HFF-Myc (cell line): ENCODE measurements at regions not wholly inside any gene's neighbourhood (a gene's known extent, or its start where the extent isn't known, plus 50 kb on each side); places are given as distances from the start of the nearest gene placed in this dataset.
A peak's percentile ranks its signal among the peaks of the same experiment; 100 is the strongest.

Experiments used
- DNase-seq: peaks from one replicate; pipeline ENCODE4 v3.0.0-alpha.2; 2011; ENCODE audit warnings: low read depth; ENCODE audit errors: extremely low read depth
- H3K4me3 ChIP-seq: replicated peaks from 2 replicates; pipeline ENCODE4 v1.5.1; 2011; ENCODE audit warnings: low read depth, mild to moderate bottlenecking, control low read depth, low read length
- TF ChIP-seq, protein P1 (sequence below): IDR thresholded peaks from 2 replicates; pipeline ENCODE4 v1.5.1; 2012; ENCODE audit warnings: mild to moderate bottlenecking, low read depth, low read length, control low read depth; ENCODE audit errors: missing control alignments

DNA sequence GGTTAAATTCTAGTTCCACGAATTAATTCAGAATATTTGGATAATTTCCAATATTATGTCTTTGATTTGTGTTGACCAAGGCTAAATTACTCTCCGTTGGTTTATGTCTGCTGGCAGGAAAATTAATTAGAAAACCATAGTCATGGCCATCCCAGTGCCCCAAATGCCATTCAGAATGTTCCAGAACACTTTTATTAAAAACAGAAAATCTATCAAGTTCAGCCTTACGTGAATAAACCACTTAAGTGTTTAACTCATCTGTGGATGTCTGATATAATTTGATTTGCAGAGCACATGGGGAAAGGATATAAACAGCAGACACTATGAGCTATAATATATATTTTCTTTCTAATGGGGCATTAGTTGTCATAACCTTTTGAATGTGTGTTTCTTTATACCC lies 480.7 kb downstream of the MRPL39 start:
- H3K4me3 ChIP-seq: no peak overlapping the region
- TF ChIP-seq, protein P1, sequence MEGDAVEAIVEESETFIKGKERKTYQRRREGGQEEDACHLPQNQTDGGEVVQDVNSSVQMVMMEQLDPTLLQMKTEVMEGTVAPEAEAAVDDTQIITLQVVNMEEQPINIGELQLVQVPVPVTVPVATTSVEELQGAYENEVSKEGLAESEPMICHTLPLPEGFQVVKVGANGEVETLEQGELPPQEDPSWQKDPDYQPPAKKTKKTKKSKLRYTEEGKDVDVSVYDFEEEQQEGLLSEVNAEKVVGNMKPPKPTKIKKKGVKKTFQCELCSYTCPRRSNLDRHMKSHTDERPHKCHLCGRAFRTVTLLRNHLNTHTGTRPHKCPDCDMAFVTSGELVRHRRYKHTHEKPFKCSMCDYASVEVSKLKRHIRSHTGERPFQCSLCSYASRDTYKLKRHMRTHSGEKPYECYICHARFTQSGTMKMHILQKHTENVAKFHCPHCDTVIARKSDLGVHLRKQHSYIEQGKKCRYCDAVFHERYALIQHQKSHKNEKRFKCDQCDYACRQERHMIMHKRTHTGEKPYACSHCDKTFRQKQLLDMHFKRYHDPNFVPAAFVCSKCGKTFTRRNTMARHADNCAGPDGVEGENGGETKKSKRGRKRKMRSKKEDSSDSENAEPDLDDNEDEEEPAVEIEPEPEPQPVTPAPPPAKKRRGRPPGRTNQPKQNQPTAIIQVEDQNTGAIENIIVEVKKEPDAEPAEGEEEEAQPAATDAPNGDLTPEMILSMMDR: no peak
- DNase-seq: no peak

DNA sequence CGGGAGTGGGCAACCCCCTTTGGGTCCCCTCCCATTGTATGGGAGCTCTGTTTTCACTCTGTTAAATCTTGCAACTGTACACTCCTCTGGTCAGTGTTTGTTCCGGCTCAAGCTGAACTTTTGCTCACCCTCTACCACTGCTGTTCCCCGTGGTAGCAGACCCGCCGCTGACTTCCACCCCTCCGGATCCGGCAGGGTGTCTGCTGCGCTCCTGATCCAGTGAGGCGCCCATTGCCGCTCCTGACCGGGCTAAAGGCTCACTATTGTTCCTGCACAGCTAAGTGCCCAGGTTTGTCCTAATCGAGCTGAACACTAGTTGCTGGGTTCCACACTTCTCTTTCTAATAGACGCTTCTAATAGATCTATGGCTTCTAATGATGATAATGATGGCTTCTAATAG lies 488.6 kb downstream of the MRPL39 start:
- TF ChIP-seq, protein P1: no peak
- no peak overlapping the region for H3K4me3 ChIP-seq
- DNase-seq: no peak

DNA sequence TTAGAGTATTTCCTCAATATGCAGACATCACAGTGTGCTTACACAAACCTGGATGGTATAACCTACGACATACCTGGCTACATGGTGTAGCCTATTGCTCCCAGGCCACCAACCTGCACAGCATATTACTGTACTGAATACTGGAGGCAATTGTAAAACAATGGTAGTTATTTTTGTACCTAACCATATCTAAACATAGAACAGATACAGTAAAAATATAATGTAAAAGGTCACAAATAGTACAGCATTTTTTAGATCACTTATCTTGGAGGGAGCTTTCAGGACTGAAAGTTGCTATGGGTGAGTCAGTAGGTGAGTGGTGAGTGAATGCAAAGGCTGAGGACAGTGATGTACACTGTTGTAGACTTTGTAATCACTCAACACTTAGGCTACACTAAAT lies 492.3 kb downstream of the MRPL39 start:
- no peak overlapping the region for H3K4me3 ChIP-seq
- no peak for DNase-seq
- TF ChIP-seq, protein P1: no peak

DNA sequence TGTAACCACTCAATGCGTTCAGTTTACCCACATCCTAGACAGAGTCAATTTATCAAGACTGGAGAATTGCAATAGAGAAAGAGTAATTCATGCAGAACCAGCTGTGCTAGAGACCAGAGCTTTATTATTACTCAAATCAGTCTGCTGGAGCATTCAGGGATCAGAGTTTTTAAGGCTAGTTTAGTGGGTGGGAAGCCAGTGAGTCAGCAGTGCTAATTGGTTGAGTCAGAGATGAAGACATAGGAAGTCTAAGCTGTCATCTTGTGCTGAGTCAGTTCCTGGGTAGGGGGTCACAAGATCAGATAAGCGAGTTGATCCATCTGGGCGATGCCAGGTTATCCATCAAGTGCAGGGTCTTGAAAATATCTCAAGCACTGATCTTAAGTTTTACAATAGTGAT lies 499.6 kb downstream of the MRPL39 start:
- H3K4me3 ChIP-seq: no peak overlapping the region
- DNase-seq: peak; percentile 31
- TF ChIP-seq, protein P1: no peak

DNA sequence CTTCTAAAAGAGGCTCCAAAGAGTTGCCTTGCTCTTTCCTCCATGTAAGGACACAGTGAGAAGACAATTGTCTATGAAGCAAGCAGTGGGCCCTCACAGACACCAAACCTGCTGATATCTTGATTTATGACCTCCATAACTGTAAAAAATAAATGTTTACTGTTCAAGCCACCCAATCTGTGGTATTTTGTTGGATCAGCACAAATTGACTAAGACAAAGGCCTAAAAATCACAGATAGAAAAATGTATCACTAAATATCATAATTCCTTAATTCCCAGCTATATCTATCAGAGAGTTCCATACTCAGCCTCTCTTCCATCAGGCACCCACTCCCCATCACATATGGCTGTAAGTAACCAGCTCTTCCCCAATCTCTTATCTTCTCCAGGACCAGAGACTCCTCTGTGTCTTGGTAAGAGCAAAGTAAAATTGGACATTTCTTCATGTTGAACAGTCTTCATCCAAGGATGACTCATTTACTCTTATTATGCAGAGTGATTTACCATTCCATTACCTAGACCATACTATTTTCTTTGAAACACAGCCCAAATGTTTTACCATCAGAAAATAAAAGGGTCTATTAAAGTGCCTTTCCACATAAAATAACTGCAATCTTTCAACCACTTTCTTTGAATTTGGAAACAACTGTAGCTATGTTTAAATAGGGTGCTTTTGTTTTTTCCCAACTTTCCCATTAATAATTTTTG lies 503.6 kb downstream of the MRPL39 start:
- no peak for DNase-seq
- TF ChIP-seq, protein P1: no peak
- no peak overlapping the region for H3K4me3 ChIP-seq

DNA sequence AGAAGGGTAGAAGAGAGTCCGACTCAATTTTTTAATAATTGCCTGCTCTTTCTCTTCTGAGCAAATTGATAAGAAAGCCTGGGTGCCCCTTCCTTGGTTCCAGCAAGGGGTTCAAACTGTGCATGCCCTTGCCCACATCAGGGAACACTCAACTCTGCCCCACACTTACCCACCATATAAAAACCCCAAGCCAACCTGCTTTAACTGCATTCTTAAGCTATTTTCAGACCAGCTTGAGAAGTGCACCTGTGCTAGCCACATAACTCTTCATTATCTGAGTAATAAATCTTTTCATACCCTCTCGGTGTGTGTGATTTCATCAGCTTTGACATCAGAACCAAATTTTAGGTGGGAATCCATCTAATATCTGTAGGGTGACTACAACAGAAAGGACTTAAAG lies 509.6 kb downstream of the MRPL39 start:
- TF ChIP-seq, protein P1: no peak
- no peak overlapping the region for H3K4me3 ChIP-seq
- no peak for DNase-seq

DNA sequence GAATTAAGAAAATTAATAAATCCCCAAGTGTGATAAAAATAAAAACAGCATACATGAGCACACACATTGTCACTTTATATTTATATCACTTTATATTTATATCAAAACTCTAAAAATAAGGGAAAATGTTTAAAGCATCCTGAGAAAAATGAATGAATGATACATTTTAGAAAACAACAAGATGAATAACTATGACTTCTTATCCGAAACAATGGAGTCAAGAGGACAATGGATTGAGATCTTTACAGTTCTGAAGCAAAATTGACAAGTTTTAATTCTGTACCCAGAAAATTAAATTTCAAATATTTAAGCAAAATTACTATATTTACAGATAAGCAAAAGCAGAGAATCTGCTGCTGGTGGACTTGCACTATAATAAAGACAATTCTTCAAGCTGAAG lies 512.6 kb downstream of the MRPL39 start:
- TF ChIP-seq, protein P1: no peak
- DNase-seq: no peak
- H3K4me3 ChIP-seq: no peak overlapping the region
